Liver (tissue), 8 donors: ENCODE measurements at regions not wholly inside any gene's neighbourhood (a gene's known extent, or its start where the extent isn't known, plus 50 kb on each side); places are given as distances from the start of the nearest gene placed in this dataset.

Experiments used
- DNase-seq: peaks from one replicate; pipeline ENCODE4 v3.0.0-alpha.2; 2017; ENCODE audit warnings: low spot score
- H3K27ac ChIP-seq, 2 donors: one replicate each; pipeline ENCODE4 v1.7.0; 2013; ENCODE audit warnings: inconsistent platforms in 2 of 2, low read length in 2 of 2, control low read depth in 1 of 2, low read depth in 1 of 2, mild to moderate bottlenecking in 1 of 2
- H3K27me3 ChIP-seq, 4 donors: one replicate each; pipeline versions ENCODE4 v1.6.1 to v1.7.0; 2013; ENCODE audit warnings: low read length in 3 of 4, inconsistent platforms in 1 of 4, mild to moderate bottlenecking in 1 of 4, moderate library complexity in 1 of 4; ENCODE audit not compliant: control insufficient read depth in 4 of 4, insufficient read depth in 4 of 4
- H3K36me3 ChIP-seq, 4 donors: one replicate each; pipeline versions ENCODE4 v1.6.1 to v1.7.0; 2013; ENCODE audit warnings: low read length in 3 of 4, mild to moderate bottlenecking in 3 of 4, low read depth in 1 of 4, moderate library complexity in 1 of 4; ENCODE audit not compliant: control insufficient read depth in 4 of 4, insufficient read depth in 3 of 4
- H3K4me1 ChIP-seq, 4 donors: one replicate each; pipeline versions ENCODE4 v1.6.1 to v1.7.0; 2013; ENCODE audit warnings: low read length in 3 of 4, mild to moderate bottlenecking in 3 of 4, moderate library complexity in 1 of 4; ENCODE audit not compliant: control insufficient read depth in 4 of 4, insufficient read depth in 4 of 4
- H3K4me3 ChIP-seq, 3 donors: one replicate each; pipeline versions ENCODE4 v1.6.1 to v1.7.0; 2013; ENCODE audit warnings: low read length in 3 of 3, control low read depth in 1 of 3, low read depth in 1 of 3, mild to moderate bottlenecking in 1 of 3
- H3K9ac ChIP-seq, 2 donors: one replicate each; pipeline ENCODE4 v1.7.0; 2013; ENCODE audit warnings: low read length in 2 of 2, mild to moderate bottlenecking in 2 of 2, moderate library complexity in 2 of 2, control low read depth in 1 of 2, low read depth in 1 of 2
- H3K9me3 ChIP-seq, 4 donors: one replicate each; pipeline versions ENCODE4 v1.6.1 to v1.7.0; 2013; ENCODE audit warnings: low read length in 3 of 4; ENCODE audit not compliant: control insufficient read depth in 4 of 4
- ATF3 ChIP-seq: IDR thresholded peaks from 2 replicates; pipeline ENCODE4 v1.6.1; 2016; ENCODE audit warnings: antibody characterized with exemption
- EGR1 ChIP-seq, 2 donors: IDR thresholded peaks; 2 replicates each; pipeline ENCODE4 v1.6.1; 2016 to 2018; ENCODE audit warnings: antibody characterized with exemption in 2 of 2, low read depth in 2 of 2
- FOXA1 ChIP-seq: IDR thresholded peaks from 2 replicates; pipeline ENCODE4 v1.6.1; 2016; ENCODE audit warnings: antibody characterized with exemption
- GABPA ChIP-seq, 2 donors: IDR thresholded peaks in 1 of 2; conservative IDR thresholded peaks in 1 of 2; 2 replicates each; pipeline ENCODE4 v1.6.1; 2016; ENCODE audit warnings: antibody characterized with exemption in 2 of 2, mild to moderate bottlenecking in 1 of 2, moderate library complexity in 1 of 2
- HNF4A ChIP-seq, 2 donors: conservative IDR thresholded peaks; 2 replicates each; pipeline ENCODE4 v1.6.1; 2016; ENCODE audit warnings: antibody characterized with exemption in 2 of 2, mild to moderate bottlenecking in 2 of 2
- HNF4G ChIP-seq: IDR thresholded peaks from 2 replicates; pipeline ENCODE4 v1.6.1; 2016; ENCODE audit warnings: antibody characterized with exemption
- JUND ChIP-seq, 2 donors: IDR thresholded peaks; 2 replicates each; pipeline ENCODE4 v1.6.1; 2016; ENCODE audit warnings: antibody characterized with exemption in 2 of 2
- MAX ChIP-seq: IDR thresholded peaks from 2 replicates; pipeline ENCODE4 v1.6.1; 2016; ENCODE audit warnings: antibody characterized with exemption
- NR2F2 ChIP-seq: IDR thresholded peaks from 2 replicates; pipeline ENCODE4 v1.6.1; 2016; ENCODE audit warnings: antibody characterized with exemption
- RAD21 ChIP-seq, 2 donors: IDR thresholded peaks; 2 replicates each; pipeline ENCODE4 v1.6.1; 2016; ENCODE audit warnings: antibody characterized with exemption in 2 of 2, mild to moderate bottlenecking in 2 of 2
- RXRA ChIP-seq, 2 donors: IDR thresholded peaks; 2 replicates each; pipeline ENCODE4 v1.6.1; 2017 to 2018; ENCODE audit warnings: antibody characterized with exemption in 2 of 2, mild to moderate bottlenecking in 1 of 2
- TAF1 ChIP-seq: conservative IDR thresholded peaks from 2 replicates; pipeline ENCODE4 v1.6.1; 2016; ENCODE audit warnings: antibody characterized with exemption, mild to moderate bottlenecking
- YY1 ChIP-seq: IDR thresholded peaks from 2 replicates; pipeline ENCODE4 v1.6.1; 2016; ENCODE audit warnings: antibody characterized with exemption, mild to moderate bottlenecking
- WGBS: extraction: QIAGEN DNeasy Blood & Tissue Kit; methylation state at CpG from one replicate; pipeline ENCODE4 v1.1.7; 2013; 5-methylcytosine and 5-hydroxymethylcytosine counted together
- TF ChIP-seq, protein P1 (sequence below): fragments of 150-350 bp; IDR thresholded peaks from 2 replicates; pipeline ENCODE4 v1.5.1; 2017; ENCODE audit warnings: improper control_type of control experiment, low read depth, low read length; ENCODE audit not compliant: missing input control
- donor health status: healthy.
- donor health status: healthy.
- donor health status: healthy.
- donor health status: healthy.
- donor health status: healthy.

DNA sequence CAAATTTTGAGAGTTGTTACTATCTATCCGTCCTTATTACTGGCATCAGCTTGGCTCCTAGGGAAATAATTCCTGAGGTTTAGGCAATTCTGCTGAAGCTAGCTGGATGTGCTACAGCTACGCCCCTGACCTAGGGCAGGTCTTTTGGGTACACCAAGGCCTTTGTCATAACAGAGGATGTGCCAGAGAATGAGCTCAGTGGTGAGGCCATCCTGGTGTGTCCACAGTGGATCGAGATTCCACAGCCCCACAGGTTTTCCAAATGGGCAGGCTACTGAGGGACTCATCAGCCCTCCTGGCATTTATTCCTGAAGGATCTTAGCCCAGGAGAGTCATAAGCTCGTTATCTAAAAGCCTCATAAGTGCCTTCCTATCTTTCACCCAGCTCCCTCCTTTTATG is 475.2 kb upstream of the USP24 start (continued):
- TF ChIP-seq, protein P1, sequence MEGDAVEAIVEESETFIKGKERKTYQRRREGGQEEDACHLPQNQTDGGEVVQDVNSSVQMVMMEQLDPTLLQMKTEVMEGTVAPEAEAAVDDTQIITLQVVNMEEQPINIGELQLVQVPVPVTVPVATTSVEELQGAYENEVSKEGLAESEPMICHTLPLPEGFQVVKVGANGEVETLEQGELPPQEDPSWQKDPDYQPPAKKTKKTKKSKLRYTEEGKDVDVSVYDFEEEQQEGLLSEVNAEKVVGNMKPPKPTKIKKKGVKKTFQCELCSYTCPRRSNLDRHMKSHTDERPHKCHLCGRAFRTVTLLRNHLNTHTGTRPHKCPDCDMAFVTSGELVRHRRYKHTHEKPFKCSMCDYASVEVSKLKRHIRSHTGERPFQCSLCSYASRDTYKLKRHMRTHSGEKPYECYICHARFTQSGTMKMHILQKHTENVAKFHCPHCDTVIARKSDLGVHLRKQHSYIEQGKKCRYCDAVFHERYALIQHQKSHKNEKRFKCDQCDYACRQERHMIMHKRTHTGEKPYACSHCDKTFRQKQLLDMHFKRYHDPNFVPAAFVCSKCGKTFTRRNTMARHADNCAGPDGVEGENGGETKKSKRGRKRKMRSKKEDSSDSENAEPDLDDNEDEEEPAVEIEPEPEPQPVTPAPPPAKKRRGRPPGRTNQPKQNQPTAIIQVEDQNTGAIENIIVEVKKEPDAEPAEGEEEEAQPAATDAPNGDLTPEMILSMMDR, result no peak
- TF ChIP-seq FOXA1 (no peak), RXRA (IDR thresholded peaks at IDR 0.05) (no peak), RAD21 (IDR thresholded peaks at IDR 0.05) (no peak), GABPA (IDR thresholded peaks at IDR 0.05 in 1 of 2, conservative IDR thresholded peaks at IDR 0.05 in 1 of 2) (no peak), EGR1 (IDR thresholded peaks at IDR 0.05; ENCODE audit: low read depth in 2 of 2) (no peak), HNF4A (conservative IDR thresholded peaks at IDR 0.05) (no peak)

DNA sequence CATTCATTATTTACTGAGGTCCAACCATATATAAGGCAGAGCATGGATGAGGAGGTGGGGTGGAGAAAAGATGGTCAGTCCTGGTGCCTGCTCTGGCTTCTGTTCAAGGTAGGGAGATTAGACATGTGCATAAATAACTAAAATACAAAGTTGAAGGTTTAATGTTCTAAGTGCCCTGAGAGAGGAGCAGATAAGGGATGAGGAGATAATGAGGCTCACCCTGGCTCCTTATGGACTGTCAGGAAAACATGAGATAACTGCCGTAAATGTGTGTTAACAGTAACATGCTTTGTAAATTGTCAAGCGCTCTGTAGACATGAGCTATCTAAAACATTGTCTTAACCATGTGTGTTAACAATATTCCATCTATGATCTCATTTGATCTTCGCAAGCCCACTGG is 474.6 kb upstream of the USP24 start:
- H3K9me3 ChIP-seq, result peaks cover 0 to 3% (median 1%) of the 10 kb centered on the region in 4 donors
- H3K4me1 ChIP-seq, result no peaks in the 10 kb centered on the region
- no peaks in the 10 kb centered on the region for H3K36me3 ChIP-seq
- H3K4me3 ChIP-seq, result no peak overlapping the region
- 82% methylated on average over 3 of the region's 3 CpGs for WGBS
- H3K9ac ChIP-seq, result no peak overlapping the region
- H3K27ac ChIP-seq, result no peak overlapping the region
- TF ChIP-seq ATF3 (no peak), TAF1 (no peak), MAX (no peak), YY1 (no peak)
- no peak for DNase-seq
- H3K27me3 ChIP-seq, result peaks cover 0 to 14% (median 2%) of the 10 kb centered on the region in 4 donors

- no peak for TF ChIP-seq HNF4G
- no peak for TF ChIP-seq YY1
- TF ChIP-seq JUND (IDR thresholded peaks at IDR 0.05), result no peak
- TF ChIP-seq HNF4A (conservative IDR thresholded peaks at IDR 0.05), result no peak
- no peak for TF ChIP-seq RAD21 (IDR thresholded peaks at IDR 0.05)
- TF ChIP-seq, protein P1, result no peak
- no peak for TF ChIP-seq GABPA (IDR thresholded peaks at IDR 0.05 in 1 of 2, conservative IDR thresholded peaks at IDR 0.05 in 1 of 2)
- TF ChIP-seq EGR1 (IDR thresholded peaks at IDR 0.05; ENCODE audit: low read depth in 2 of 2), result no peak
- no peak for TF ChIP-seq TAF1
- TF ChIP-seq ATF3, result no peak
- no peak for TF ChIP-seq NR2F2
- no peak for TF ChIP-seq MAX
- Histone ChIP-seq H3K9me3 (peaks cover 0 to 3% (median 1%) of the 10 kb centered on the region in 4 donors), H3K9ac (no peak overlapping the region), H3K36me3 (no peaks in the 10 kb centered on the region), H3K4me1 (no peaks in the 10 kb centered on the region), H3K27me3 (peaks cover 0 to 14% (median 2%) of the 10 kb centered on the region in 4 donors), H3K27ac (no peak overlapping the region), H3K4me3 (no peak overlapping the region)
- DNase-seq, result no peak
- 87% methylated on average over 7 of the region's 7 CpGs for WGBS
Observed at GRCh38 chr1:55685560-55685959, 470.4 kb upstream of the USP24 start.
